ENCODE measurements at regions not wholly inside any gene's neighbourhood (a gene's known extent, or its start where the extent isn't known, plus 50 kb on each side); places are given as distances from the start of the nearest gene placed in this dataset.

GRCh38 chr12:91964501-91964900, 181.1 kb downstream of the BTG1 start:
- TF ChIP-seq, protein P1, sequence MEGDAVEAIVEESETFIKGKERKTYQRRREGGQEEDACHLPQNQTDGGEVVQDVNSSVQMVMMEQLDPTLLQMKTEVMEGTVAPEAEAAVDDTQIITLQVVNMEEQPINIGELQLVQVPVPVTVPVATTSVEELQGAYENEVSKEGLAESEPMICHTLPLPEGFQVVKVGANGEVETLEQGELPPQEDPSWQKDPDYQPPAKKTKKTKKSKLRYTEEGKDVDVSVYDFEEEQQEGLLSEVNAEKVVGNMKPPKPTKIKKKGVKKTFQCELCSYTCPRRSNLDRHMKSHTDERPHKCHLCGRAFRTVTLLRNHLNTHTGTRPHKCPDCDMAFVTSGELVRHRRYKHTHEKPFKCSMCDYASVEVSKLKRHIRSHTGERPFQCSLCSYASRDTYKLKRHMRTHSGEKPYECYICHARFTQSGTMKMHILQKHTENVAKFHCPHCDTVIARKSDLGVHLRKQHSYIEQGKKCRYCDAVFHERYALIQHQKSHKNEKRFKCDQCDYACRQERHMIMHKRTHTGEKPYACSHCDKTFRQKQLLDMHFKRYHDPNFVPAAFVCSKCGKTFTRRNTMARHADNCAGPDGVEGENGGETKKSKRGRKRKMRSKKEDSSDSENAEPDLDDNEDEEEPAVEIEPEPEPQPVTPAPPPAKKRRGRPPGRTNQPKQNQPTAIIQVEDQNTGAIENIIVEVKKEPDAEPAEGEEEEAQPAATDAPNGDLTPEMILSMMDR (IDR thresholded peaks at IDR 0.05; ENCODE audit: insufficient read depth, low read length): no peak
- TF ChIP-seq POLR2AphosphoS5 (IDR thresholded peaks at IDR 0.05; ENCODE audit: low read depth) (no peak), REST (IDR thresholded peaks at IDR 0.05; ENCODE audit: insufficient replicate concordance, low read depth) (no peak)
